K562 (cell line): ENCODE measurements at regions not wholly inside any gene's neighbourhood (a gene's known extent, or its start where the extent isn't known, plus 50 kb on each side); places are given as distances from the start of the nearest gene placed in this dataset.

Experiments used
- ATAC-seq: fragments of 200-7000 bp; cut with Tn5 transposase; 3 replicates; pipeline ENCODE4 v1.9.1; 2020; ENCODE audit warnings: moderate library complexity
- BruUV-seq: library from RNA; stranded (reverse); fragments of 400-500 nt; replicated peaks from 2 replicates; lab custom pipeline; 2021; lab: Mats Ljungman, UMichigan
- CTCF ChIA-PET: fragments of 300-600 bp; formaldehyde crosslinking; extraction: SDS; loops from one replicate; lab custom pipeline; 2021; ENCODE audit warnings: low intra/inter-chr PET ratio; lab: Yijun Ruan, JAX
- POLR2A ChIA-PET: fragments of 300-600, 350-650 bp; sonication (Branson Sonifier 250); formaldehyde crosslinking; extraction: SDS; loops from one replicate; lab custom pipeline; 2021; ENCODE audit warnings: antibody characterized with exemption, inconsistent platforms; lab: Yijun Ruan, JAX
- DNase-seq, 4 experiments: peaks; one replicate each; pipeline versions ENCODE4 v3.0.0 to v3.0.0-alpha.2; 2011 to 2018; ENCODE audit warnings: low spot score in 3 of 4, mixed read lengths in 3 of 4; ENCODE audit errors: extremely low read depth in 1 of 4
- FAIRE-seq: peaks from 2 replicates; lab custom pipeline; 2011; peaks lifted over from hg19 to GRCh38; lab: Jason Lieb, UNC
- H2AFZ ChIP-seq: 2 replicates; pipeline ENCODE4 v1.6.0; 2011; ENCODE audit warnings: low read depth, low read length, control low read depth, inconsistent platforms
- H3K27ac ChIP-seq: fragments of 200-600 bp; 3 replicates; pipeline ENCODE4 v1.8.0; 2011; ENCODE audit warnings: low read depth, mild to moderate bottlenecking, control low read depth, inconsistent platforms, low read length, moderate library complexity, mixed read lengths; ENCODE audit errors: extremely low read depth
- H3K27me3 ChIP-seq, 2 experiments: fragments of 300-600 bp in 1 of 2; 2 replicates in 1 of 2; 3 replicates in 1 of 2; pipeline versions ENCODE4 v1.6.0 to v1.8.0; 2011; ENCODE audit warnings: inconsistent platforms in 2 of 2, low read length in 2 of 2, mild to moderate bottlenecking in 1 of 2, mixed read lengths in 1 of 2, moderate library complexity in 1 of 2; ENCODE audit not compliant: control insufficient read depth in 2 of 2, insufficient read depth in 2 of 2
- H3K36me3 ChIP-seq: fragments of 300-600 bp; 3 replicates; pipeline ENCODE4 v1.8.0; 2011; ENCODE audit warnings: mild to moderate bottlenecking, low read length, inconsistent platforms; ENCODE audit not compliant: control insufficient read depth, insufficient read depth
- H3K4me1 ChIP-seq, 2 experiments: fragments of 200-600 bp in 1 of 2; replicated peaks in 1 of 2; 2 replicates in 1 of 2; 3 replicates in 1 of 2; pipeline versions ENCODE4 v1.5.1 to v1.8.0; 2011; ENCODE audit warnings: inconsistent platforms in 2 of 2, low read length in 2 of 2, mild to moderate bottlenecking in 1 of 2, mixed read lengths in 1 of 2, moderate library complexity in 1 of 2; ENCODE audit not compliant: control insufficient read depth in 2 of 2, insufficient read depth in 2 of 2
- H3K4me2 ChIP-seq: 2 replicates; pipeline ENCODE4 v1.6.1; 2011; ENCODE audit warnings: low read length, control low read depth, inconsistent platforms, mixed read lengths; ENCODE audit not compliant: insufficient read depth
- H3K4me3 ChIP-seq: fragments of 200-600 bp; sonication (generic), shearing (Covaris generic); 2 replicates; pipeline ENCODE4 v1.5.1; 2016; ENCODE audit warnings: control low read depth, inconsistent platforms
- H3K79me2 ChIP-seq: fragments of 200-600 bp; 3 replicates; pipeline ENCODE4 v1.8.0; 2011; ENCODE audit warnings: low read length, inconsistent platforms; ENCODE audit not compliant: control insufficient read depth, insufficient read depth
- H3K9ac ChIP-seq, 2 experiments: 2 replicates each; pipeline versions ENCODE4 v1.6.0 to v1.6.1; 2011; ENCODE audit warnings: low read depth in 2 of 2, low read length in 2 of 2, control low read depth in 1 of 2, inconsistent platforms in 1 of 2, mild to moderate bottlenecking in 1 of 2, mixed read lengths in 1 of 2; ENCODE audit not compliant: insufficient read depth in 1 of 2
- H3K9me1 ChIP-seq: one replicate; pipeline ENCODE4 v1.6.0; 2011; ENCODE audit warnings: inconsistent platforms, mild to moderate bottlenecking, low read length, moderate library complexity; ENCODE audit not compliant: control insufficient read depth, insufficient read depth
- H3K9me3 ChIP-seq: replicated peaks from 2 replicates; pipeline ENCODE4 v1.5.1; 2011; ENCODE audit warnings: low read depth, low read length, inconsistent platforms; ENCODE audit not compliant: control insufficient read depth, insufficient read depth
- H4K20me1 ChIP-seq: replicated peaks from 2 replicates; pipeline ENCODE4 v1.6.1; 2011; ENCODE audit warnings: low read length, inconsistent platforms, mixed read lengths; ENCODE audit not compliant: control insufficient read depth, insufficient read depth
- E2F3 ChIP-seq: fragments of 250-450 bp; sonication (Bioruptor Pico); IDR thresholded peaks from 2 replicates; pipeline ENCODE4 v1.4.0; 2020; ENCODE audit warnings: mild to moderate bottlenecking
- FOXM1 ChIP-seq, 2 experiments: fragments of 450-650 bp in 1 of 2; sonication (generic) in 1 of 2; formaldehyde crosslinking in 1 of 2; IDR thresholded peaks; 2 replicates each; pipeline versions ENCODE4 v1.6.1 to v1.9.0; 2017 to 2022; ENCODE audit warnings: low read depth in 2 of 2, mild to moderate bottlenecking in 2 of 2, missing genetic modification reagents in 1 of 2, moderate library complexity in 1 of 2
- KAT8 ChIP-seq: fragments of 450-650 bp; IDR thresholded peaks from 2 replicates; pipeline ENCODE4 v1.6.1; 2016; ENCODE audit warnings: low read depth, mild to moderate bottlenecking
- WGBS: fragments of 100-300 bp; shearing (Covaris generic); methylation state at CpG from one replicate; pipeline ENCODE4 v1.1.6; 2016; ENCODE audit warnings: low coverage, mixed read lengths; ENCODE audit not compliant: insufficient coverage; ENCODE audit errors: missing lambda C conversion rate; 5-methylcytosine and 5-hydroxymethylcytosine counted together
- in situ Hi-C: fragments of 300-500 bp; cut with MboI; formaldehyde crosslinking; loops from 4 replicates; pipeline ENCODE4 v1.15.0; 2018; ENCODE audit warnings: inconsistent platforms, mixed read lengths
- intact Hi-C: fragments of 100-400 bp; cut with micrococcal nuclease; formaldehyde crosslinking; loops from 2 replicates; pipeline ENCODE4 v1.14.2; 2022
- TF ChIP-seq, protein P1 (sequence below): fragments of 200-400 bp; formaldehyde crosslinking; IDR thresholded peaks from 2 replicates; pipeline ENCODE4 v1.6.1; 2017; ENCODE audit warnings: mild to moderate bottlenecking, low read depth, low read length, moderate library complexity
- TF ChIP-seq, protein P2 (sequence below), 2 experiments: IDR thresholded peaks; 2 replicates each; pipeline ENCODE4 v1.6.1; 2011; ENCODE audit warnings: borderline replicate concordance in 1 of 2, control low read depth in 1 of 2, low read depth in 1 of 2, low read length in 1 of 2, mild to moderate bottlenecking in 1 of 2, mixed read lengths in 1 of 2, moderate library complexity in 1 of 2; ENCODE audit not compliant: insufficient read depth in 1 of 2, insufficient read length in 1 of 2, poor library complexity in 1 of 2, severe bottlenecking in 1 of 2; ENCODE audit errors: extremely low read depth in 1 of 2
- TF ChIP-seq, protein P3 (sequence below): fragments of 450-650 bp; formaldehyde crosslinking; IDR thresholded peaks from 2 replicates; pipeline ENCODE4 v1.4.0; 2020; ENCODE audit warnings: mild to moderate bottlenecking, moderate library complexity

DNA sequence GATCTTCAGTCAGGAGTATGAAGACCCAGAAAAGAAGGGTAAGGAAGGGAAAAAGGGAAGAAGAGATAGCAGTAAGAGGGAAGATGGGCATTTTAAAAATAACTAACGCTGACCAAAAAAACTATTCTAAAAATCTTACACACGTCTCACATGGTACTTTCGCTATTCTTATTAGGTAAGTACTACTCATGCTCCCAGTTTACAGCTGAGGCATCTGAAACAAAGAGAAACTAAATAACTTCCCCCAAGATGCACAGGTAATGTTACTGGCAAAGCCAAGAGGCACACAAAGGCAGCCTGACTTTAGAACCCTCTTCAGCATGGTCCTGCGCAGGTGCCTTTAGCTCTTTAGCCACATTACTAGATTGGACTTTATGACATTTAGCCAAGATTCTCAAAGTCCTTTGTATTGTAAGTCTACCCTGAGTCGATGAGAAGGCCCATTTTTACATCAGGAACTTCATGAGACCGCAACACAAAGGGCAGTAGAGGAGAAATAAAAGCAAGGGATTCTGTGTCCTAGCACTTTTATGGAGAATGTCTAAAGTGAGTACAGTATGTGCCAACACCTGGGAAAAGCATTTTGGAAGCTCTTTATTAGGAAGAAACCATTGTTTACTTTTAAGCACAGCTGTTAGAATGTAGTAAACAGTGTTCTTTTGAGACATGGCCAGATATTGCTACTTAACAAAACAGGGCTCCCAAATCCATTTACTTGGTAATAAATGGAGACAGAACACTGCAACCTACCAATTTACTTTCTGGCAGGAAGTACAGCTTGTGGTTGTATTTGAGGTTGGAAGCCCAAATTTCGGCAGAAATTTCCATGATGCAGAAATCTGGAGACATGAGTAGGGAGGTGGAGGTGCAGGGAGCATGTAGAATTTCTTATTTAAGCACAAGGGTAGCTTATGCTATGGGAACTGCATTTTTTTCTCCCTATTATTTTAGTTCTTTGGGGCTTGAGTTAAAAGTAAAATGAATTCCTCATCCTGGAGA, 250.7 kb downstream of the KCTD12 start:
- H3K9me1 ChIP-seq, result no peaks in the 10 kb centered on the region
- CTCF ChIA-PET, result no interaction called here

More for the DNA sequence above, 250.7 kb downstream of the KCTD12 start:
- POLR2A ChIA-PET, result no interaction called here
- in situ Hi-C loops, result no loop called here
- no peak for DNase-seq
- H3K79me2 ChIP-seq, result no peaks in the 10 kb centered on the region
- BruUV-seq, result no TSS peak
- TF ChIP-seq FOXM1 (IDR thresholded peaks at IDR 0.05; ENCODE audit: low read depth) (no peak), FOXM1 (CRISPR knock-in tag; IDR thresholded peaks at IDR 0.05; ENCODE audit: low read depth) (no peak), E2F3 (no peak), KAT8 (no peak)
- TF ChIP-seq, protein P1, sequence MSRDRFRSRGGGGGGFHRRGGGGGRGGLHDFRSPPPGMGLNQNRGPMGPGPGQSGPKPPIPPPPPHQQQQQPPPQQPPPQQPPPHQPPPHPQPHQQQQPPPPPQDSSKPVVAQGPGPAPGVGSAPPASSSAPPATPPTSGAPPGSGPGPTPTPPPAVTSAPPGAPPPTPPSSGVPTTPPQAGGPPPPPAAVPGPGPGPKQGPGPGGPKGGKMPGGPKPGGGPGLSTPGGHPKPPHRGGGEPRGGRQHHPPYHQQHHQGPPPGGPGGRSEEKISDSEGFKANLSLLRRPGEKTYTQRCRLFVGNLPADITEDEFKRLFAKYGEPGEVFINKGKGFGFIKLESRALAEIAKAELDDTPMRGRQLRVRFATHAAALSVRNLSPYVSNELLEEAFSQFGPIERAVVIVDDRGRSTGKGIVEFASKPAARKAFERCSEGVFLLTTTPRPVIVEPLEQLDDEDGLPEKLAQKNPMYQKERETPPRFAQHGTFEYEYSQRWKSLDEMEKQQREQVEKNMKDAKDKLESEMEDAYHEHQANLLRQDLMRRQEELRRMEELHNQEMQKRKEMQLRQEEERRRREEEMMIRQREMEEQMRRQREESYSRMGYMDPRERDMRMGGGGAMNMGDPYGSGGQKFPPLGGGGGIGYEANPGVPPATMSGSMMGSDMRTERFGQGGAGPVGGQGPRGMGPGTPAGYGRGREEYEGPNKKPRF, result no peak
- TF ChIP-seq, protein P2, sequence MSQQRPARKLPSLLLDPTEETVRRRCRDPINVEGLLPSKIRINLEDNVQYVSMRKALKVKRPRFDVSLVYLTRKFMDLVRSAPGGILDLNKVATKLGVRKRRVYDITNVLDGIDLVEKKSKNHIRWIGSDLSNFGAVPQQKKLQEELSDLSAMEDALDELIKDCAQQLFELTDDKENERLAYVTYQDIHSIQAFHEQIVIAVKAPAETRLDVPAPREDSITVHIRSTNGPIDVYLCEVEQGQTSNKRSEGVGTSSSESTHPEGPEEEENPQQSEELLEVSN (IDR thresholded peaks at IDR 0.05; ENCODE audit: borderline replicate concordance in 1 of 2, extremely low read depth in 1 of 2, insufficient read depth in 1 of 2, insufficient read length in 1 of 2, low read depth in 1 of 2, low read length in 1 of 2, poor library complexity in 1 of 2, severe bottlenecking in 1 of 2), result no peak
- TF ChIP-seq, protein P3, sequence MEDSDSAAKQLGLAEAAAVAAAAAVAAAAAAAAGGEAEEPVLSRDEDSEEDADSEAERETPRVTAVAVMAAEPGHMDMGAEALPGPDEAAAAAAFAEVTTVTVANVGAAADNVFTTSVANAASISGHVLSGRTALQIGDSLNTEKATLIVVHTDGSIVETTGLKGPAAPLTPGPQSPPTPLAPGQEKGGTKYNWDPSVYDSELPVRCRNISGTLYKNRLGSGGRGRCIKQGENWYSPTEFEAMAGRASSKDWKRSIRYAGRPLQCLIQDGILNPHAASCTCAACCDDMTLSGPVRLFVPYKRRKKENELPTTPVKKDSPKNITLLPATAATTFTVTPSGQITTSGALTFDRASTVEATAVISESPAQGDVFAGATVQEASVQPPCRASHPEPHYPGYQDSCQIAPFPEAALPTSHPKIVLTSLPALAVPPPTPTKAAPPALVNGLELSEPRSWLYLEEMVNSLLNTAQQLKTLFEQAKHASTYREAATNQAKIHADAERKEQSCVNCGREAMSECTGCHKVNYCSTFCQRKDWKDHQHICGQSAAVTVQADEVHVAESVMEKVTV (CRISPR knock-in tag), result no peak
- TF ChIP-seq, all 486 proteins: peak for 0
- Histone ChIP-seq H2AFZ (no peak overlapping the region), H3K4me2 (no peak overlapping the region), H3K4me3 (no peak overlapping the region), H3K4me1 (no peaks in the 10 kb centered on the region), H3K9me3 (no peaks in the 10 kb centered on the region), H4K20me1 (no peaks in the 10 kb centered on the region), H3K27me3 (no peaks in the 10 kb centered on the region), H3K27ac (no peak overlapping the region), H3K36me3 (no peaks in the 10 kb centered on the region), H3K9ac (no peak overlapping the region)
- intact Hi-C loops, result no loop called here
- 0% methylated on average over 7 of the region's 7 CpGs for WGBS
- ATAC-seq, result no peak
- no peak for FAIRE-seq
